ENCODE measurements at regions not wholly inside any gene's neighbourhood (a gene's known extent, or its start where the extent isn't known, plus 50 kb on each side); places are given as distances from the start of the nearest gene placed in this dataset.

GRCh38 chr7:131212114-131212513 lies 115.6 kb upstream of the MKLN1 start:
- Histone ChIP-seq H3K4me2 (no peak overlapping the region), H3K27ac (no peak overlapping the region), H3K4me3 (no peak overlapping the region), H3K4me1 (no peaks in the 10 kb centered on the region), H3K9ac (no peak overlapping the region), H3K9me3 (replicated peaks in 1 of 11) (no peaks in the 10 kb centered on the region; a peak in 1 of 22 replicates), H3K36me3 (no peaks in the 10 kb centered on the region), H4K20me1 (no peaks in the 10 kb centered on the region), H3K27me3 (no peaks in the 10 kb centered on the region)
- TF ChIP-seq Cebpa-rat (IDR thresholded peaks at IDR 0.05), result no peak

- Histone ChIP-seq H3K27me3 (no peaks in the 10 kb centered on the region), H3K4me1 (peaks cover 24 to 37% (median 31%) of the 10 kb centered on the region in 10 experiments), H4K20me1 (no peaks in the 10 kb centered on the region), H3K27ac (peak overlapping the region; percentile 69 to 93 (median 88)), H3K36me3 (peaks cover 0 to 5% (median 0%) of the 10 kb centered on the region in 11 experiments; a peak in 1 of 22 replicates), H3K4me3 (peak overlapping the region in 1 of 10 experiments; percentile 25; a peak in 1 of 20 replicates), H3K4me2 (peak overlapping the region; percentile 64 to 92 (median 78)), H3K9ac (peak overlapping the region in 10 of 11 experiments; percentile 15 to 78 (median 65); a peak in 16 of 22 replicates), H3K9me3 (replicated peaks in 1 of 11) (peaks cover 0 to 38% (median 22%) of the 10 kb centered on the region in 11 experiments; a peak in 15 of 22 replicates)
- no peak for TF ChIP-seq Cebpa-rat (IDR thresholded peaks at IDR 0.05)
Observed at GRCh38 chr7:131218727-131219128, 108.9 kb upstream of the MKLN1 start.

GRCh38 chr7:131219312-131220041 lies 108.2 kb upstream of the MKLN1 start:
- Histone ChIP-seq H3K27me3 (no peaks in the 10 kb centered on the region), H4K20me1 (no peaks in the 10 kb centered on the region), H3K4me2 (peak overlapping the region; percentile 64 to 92 (median 78)), H3K36me3 (peaks cover 0 to 5% (median 0%) of the 10 kb centered on the region in 11 experiments; a peak in 1 of 22 replicates), H3K27ac (peak overlapping the region; percentile 69 to 93 (median 88)), H3K9me3 (replicated peaks in 1 of 11) (peaks cover 0 to 43% (median 24%) of the 10 kb centered on the region in 11 experiments; a peak in 15 of 22 replicates), H3K4me3 (peak overlapping the region in 5 of 10 experiments; percentile 2 to 38 (median 14); a peak in 4 of 20 replicates), H3K4me1 (peaks cover 24 to 37% (median 31%) of the 10 kb centered on the region in 10 experiments), H3K9ac (peak overlapping the region; percentile 52 to 78 (median 63); a peak in 21 of 22 replicates)
- TF ChIP-seq Cebpa-rat (IDR thresholded peaks at IDR 0.05), result peak in 4 of 11 experiments; percentile 44 to 68 (median 64); a peak in 7 of 22 replicates

GRCh38 chr7:131221061-131221460 lies 106.6 kb upstream of the MKLN1 start:
- H3K36me3 ChIP-seq, result peaks cover 0 to 5% (median 0%) of the 10 kb centered on the region in 11 experiments; a peak in 1 of 22 replicates
- H3K9me3 ChIP-seq (replicated peaks in 1 of 11), result peaks cover 0 to 43% (median 24%) of the 10 kb centered on the region in 11 experiments; a peak in 15 of 22 replicates
- H4K20me1 ChIP-seq, result no peaks in the 10 kb centered on the region
- TF ChIP-seq Cebpa-rat (IDR thresholded peaks at IDR 0.05), result no peak
- H3K4me2 ChIP-seq, result no peak overlapping the region
- no peak overlapping the region; a peak in 1 of 22 replicates for H3K9ac ChIP-seq
- H3K27ac ChIP-seq, result peak overlapping the region in 8 of 11 experiments; percentile 81 to 93 (median 90); a peak in 14 of 22 replicates
- no peak overlapping the region for H3K4me3 ChIP-seq
- H3K4me1 ChIP-seq, result peaks cover 24 to 46% (median 39%) of the 10 kb centered on the region in 10 experiments
- no peaks in the 10 kb centered on the region for H3K27me3 ChIP-seq

- TF ChIP-seq Cebpa-rat (IDR thresholded peaks at IDR 0.05), result no peak
- H3K4me2 ChIP-seq, result no peak overlapping the region
- H3K4me3 ChIP-seq, result no peak overlapping the region
- H3K9ac ChIP-seq, result no peak overlapping the region
- H3K4me1 ChIP-seq, result peaks cover 29 to 52% (median 46%) of the 10 kb centered on the region in 10 experiments
- peaks cover 0 to 5% (median 0%) of the 10 kb centered on the region in 11 experiments; a peak in 1 of 22 replicates for H3K36me3 ChIP-seq
- H4K20me1 ChIP-seq, result no peaks in the 10 kb centered on the region
- peak overlapping the region in 6 of 11 experiments; percentile 84 to 93 (median 92); a peak in 10 of 22 replicates for H3K27ac ChIP-seq
- H3K27me3 ChIP-seq, result no peaks in the 10 kb centered on the region
- peaks cover 5 to 48% (median 28%) of the 10 kb centered on the region in 11 experiments; a peak in 17 of 22 replicates for H3K9me3 ChIP-seq (replicated peaks in 1 of 11)
Observed at GRCh38 chr7:131222171-131222570, 105.5 kb upstream of the MKLN1 start.

DNA sequence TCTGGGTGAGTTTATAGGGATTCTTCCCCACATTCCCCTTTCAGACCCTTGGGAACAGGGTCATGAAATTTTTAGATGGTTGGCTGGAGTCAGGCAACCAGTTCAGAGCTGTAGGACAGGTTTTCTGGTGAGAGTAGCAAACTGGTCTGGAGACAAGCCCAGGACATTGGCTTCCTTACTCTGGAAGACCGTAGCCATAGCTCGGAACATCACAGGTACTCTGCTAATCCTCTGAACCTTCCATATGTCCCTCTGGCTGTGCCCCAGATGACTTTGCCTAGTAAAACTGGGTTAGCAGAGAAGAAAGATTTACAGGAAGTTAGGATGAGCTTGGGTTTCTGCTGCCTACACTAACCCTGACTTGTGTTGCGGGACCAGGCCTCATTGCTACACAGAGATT lies 104.5 kb upstream of the MKLN1 start:
- Histone ChIP-seq H4K20me1 (no peaks in the 10 kb centered on the region), H3K27ac (peak overlapping the region in 8 of 11 experiments; percentile 23 to 93 (median 76); a peak in 13 of 22 replicates), H3K4me2 (0 out of 22 replicates have a peak overlapping the region, but pooled peaks of 1 of the 11 experiments have one; percentile 17), H3K27me3 (no peaks in the 10 kb centered on the region), H3K4me1 (peaks cover 29 to 46% (median 40%) of the 10 kb centered on the region in 10 experiments), H3K9ac (peak overlapping the region in 1 of 11 experiments; percentile 29; a peak in 2 of 22 replicates), H3K4me3 (no peak overlapping the region), H3K9me3 (replicated peaks in 1 of 11) (peaks cover 5 to 46% (median 18%) of the 10 kb centered on the region in 11 experiments; a peak in 16 of 22 replicates), H3K36me3 (peaks cover 0 to 5% (median 0%) of the 10 kb centered on the region in 11 experiments; a peak in 1 of 22 replicates)
- no peak for TF ChIP-seq Cebpa-rat (IDR thresholded peaks at IDR 0.05)

- Histone ChIP-seq H3K9ac (no peak overlapping the region), H3K27me3 (no peaks in the 10 kb centered on the region), H4K20me1 (no peaks in the 10 kb centered on the region), H3K27ac (peak overlapping the region in 9 of 11 experiments; percentile 2 to 60 (median 53); a peak in 16 of 22 replicates), H3K4me3 (no peak overlapping the region), H3K4me2 (peak overlapping the region in 5 of 11 experiments; percentile 31 to 75 (median 59); a peak in 8 of 22 replicates), H3K4me1 (peaks cover 14 to 35% (median 29%) of the 10 kb centered on the region in 10 experiments), H3K36me3 (peaks cover 0 to 5% (median 0%) of the 10 kb centered on the region in 11 experiments; a peak in 1 of 22 replicates), H3K9me3 (replicated peaks in 1 of 11) (peaks cover 9 to 47% (median 20%) of the 10 kb centered on the region in 11 experiments; a peak in 17 of 22 replicates)
- TF ChIP-seq Cebpa-rat (IDR thresholded peaks at IDR 0.05), result no peak
Observed at GRCh38 chr7:131224996-131225395, 102.7 kb upstream of the MKLN1 start.

DNA sequence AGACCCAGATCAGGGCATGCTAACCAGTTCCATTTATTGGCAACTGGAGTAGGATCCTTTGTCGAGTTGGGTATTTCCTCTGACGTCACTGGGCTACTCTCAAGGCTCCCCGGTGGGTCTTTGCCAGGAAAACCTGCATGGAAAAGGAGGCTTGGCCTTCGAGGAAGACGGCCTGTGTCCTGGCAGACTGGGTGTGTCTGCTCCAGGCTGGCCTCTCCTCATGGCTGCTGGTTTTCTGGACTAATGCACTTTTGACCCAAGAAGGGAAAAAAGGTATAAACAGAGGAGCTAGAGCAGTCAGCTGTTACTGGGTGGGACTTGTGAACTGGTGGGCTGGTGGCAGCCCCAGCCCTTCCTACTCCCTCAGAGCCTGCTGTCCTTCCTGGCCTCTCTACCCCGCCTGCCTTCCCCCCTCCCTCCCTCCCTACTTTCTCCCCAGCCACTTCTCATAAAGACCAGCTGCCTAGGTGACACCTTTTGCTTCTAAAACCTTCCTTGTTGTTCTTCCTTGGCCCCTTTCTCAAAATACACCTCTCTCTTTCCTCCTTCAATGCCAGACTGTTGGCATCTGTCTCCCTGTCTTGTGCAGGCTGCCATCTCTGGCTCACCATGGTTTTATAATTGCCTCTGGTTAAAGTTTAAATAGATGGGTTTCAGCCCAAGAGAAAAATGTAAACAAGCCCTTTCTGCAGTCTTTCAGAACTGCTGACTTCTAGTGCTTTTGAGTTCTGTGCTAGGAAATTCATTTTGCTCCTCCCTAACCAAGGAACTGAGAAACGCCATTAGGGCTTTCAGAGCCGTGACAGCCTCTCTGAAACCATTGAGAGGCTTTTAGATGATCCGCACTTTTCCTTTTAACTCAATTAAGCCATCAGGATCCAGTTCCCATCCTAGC lies 101.8 kb upstream of the MKLN1 start:
- H3K4me1 ChIP-seq, result peaks cover 17 to 37% (median 31%) of the 10 kb centered on the region in 10 experiments
- no peaks in the 10 kb centered on the region for H4K20me1 ChIP-seq
- peaks cover 9 to 46% (median 20%) of the 10 kb centered on the region in 11 experiments; a peak in 17 of 22 replicates for H3K9me3 ChIP-seq (replicated peaks in 1 of 11)
- no peak overlapping the region; a peak in 2 of 22 replicates for H3K9ac ChIP-seq
- peaks cover 0 to 5% (median 0%) of the 10 kb centered on the region in 11 experiments; a peak in 1 of 22 replicates for H3K36me3 ChIP-seq
- H3K4me3 ChIP-seq, result no peak overlapping the region
- H3K27me3 ChIP-seq, result no peaks in the 10 kb centered on the region
- TF ChIP-seq Cebpa-rat (IDR thresholded peaks at IDR 0.05), result no peak
- peak overlapping the region; percentile 25 to 60 (median 51); a peak in 19 of 22 replicates for H3K27ac ChIP-seq
- H3K4me2 ChIP-seq, result peak overlapping the region; percentile 2 to 75 (median 37); a peak in 19 of 22 replicates

Measured in BLaER1 treated with 17β-estradiol and CSF1 and Interleukin-3, amounts not matched to agents 10 nM and 100 nM (cell line).